GM19099 (cell line): ENCODE measurements at regions not wholly inside any gene's neighbourhood (a gene's known extent, or its start where the extent isn't known, plus 50 kb on each side); places are given as distances from the start of the nearest gene placed in this dataset.

Source experiments
- POLR2A ChIP-seq: IDR thresholded peaks from 3 replicates; pipeline ENCODE4 v1.6.1; 2011; ENCODE audit warnings: low read depth; ENCODE audit not compliant: insufficient read length; ENCODE audit errors: extremely low read depth

- no peak for TF ChIP-seq POLR2A
Observed at GRCh38 chr15:70234256-70234905, 136.7 kb upstream of the TLE3 start.

GRCh38 chr15:70231484-70231883, 133.8 kb upstream of the TLE3 start:
- no peak for TF ChIP-seq POLR2A

DNA sequence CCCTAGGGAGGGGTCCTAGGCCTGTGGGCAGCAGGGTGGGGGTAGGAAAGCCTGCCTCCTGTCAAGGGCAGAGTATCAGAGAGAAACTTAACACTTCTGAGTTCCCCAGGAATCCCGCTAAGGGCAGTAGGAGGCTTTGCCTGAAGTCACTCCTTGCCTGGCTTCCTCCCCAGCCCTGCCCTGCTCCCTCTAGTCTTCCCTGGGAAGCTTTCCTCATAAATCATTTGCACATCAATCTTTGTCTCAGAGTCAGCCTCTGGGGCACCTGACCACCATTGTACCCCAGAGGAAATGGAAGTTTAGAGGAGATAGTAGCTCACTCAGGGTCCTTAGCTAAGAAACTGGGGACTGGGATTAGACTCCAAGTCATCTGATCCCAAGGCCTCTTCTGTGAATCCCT, 129.4 kb upstream of the TLE3 start:
- no peak for TF ChIP-seq POLR2A

DNA sequence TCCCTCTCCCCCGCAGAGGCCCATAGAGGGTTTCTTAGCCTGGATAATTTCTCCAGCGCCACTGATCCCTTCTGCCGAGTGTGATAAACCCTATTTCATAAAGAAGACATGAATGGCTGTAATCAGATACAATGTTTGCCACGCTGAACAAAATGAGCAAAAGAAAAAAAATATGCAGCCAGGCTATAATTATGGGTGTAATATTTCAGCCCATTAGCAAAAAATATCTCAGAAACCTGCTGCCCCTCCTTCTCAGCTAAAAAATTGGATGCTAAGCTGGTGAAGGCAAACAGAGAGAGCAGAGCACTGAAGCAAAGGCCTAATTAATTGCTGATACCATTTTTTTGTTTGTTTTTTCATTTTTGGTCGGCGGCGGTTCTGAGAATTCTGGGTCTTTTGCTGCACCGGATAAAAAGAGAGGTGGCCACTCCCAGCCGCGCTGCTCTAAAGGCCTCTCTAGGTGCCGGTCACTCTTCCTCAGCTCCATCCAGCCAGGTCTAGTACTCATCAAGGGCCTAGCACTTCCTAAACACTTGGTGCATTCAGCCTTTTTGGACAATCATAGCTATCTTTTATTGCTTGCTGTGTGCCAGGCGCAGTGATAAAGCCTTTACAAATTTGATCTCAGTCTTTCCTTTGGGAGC, 128.7 kb upstream of the TLE3 start:
- TF ChIP-seq POLR2A: no peak

GRCh38 chr15:70225416-70225815, 127.7 kb upstream of the TLE3 start:
- no peak for TF ChIP-seq POLR2A

DNA sequence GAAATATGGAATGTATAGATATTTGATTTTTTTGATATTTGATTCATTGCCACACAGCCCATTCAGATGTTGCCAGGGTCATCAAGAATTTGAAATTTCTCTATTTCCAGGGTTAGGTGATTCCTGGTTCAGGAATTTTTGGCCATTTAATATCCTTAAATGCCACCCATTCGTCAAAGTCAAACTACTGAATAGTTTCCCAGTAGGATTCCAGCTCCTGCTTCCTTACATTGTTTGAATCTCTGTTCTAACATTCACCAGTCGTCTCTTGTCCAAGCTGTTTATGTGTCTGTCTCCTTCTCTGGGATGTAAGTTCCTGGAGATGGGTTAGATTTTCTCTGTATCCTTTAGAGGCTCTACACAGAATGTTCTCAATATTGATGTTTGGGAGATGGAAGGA, 124.9 kb upstream of the TLE3 start:
- no peak for TF ChIP-seq POLR2A

GRCh38 chr15:70220490-70221096, 122.9 kb upstream of the TLE3 start:
- no peak for TF ChIP-seq POLR2A

DNA sequence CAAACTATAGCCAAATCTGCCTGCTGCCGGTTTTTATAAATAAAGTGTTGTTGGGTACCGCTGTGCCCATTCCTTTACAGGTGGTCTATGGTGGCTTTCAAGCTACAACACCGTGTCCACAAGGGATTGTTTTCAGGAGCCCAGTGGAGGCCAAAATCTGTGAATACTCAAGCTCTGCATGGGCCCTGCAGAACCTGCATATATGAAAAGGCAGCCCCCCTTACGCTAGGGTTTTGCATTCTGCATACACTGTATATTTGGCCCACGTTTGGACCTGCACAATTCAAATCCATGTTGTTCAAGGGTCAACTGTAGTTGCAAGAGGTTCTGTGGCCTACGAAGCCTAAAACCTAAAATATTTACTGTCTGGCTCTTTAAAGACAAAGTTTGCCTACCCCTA, 122.2 kb upstream of the TLE3 start:
- no peak for TF ChIP-seq POLR2A

GRCh38 chr15:70219256-70219895, 121.7 kb upstream of the TLE3 start:
- no peak for TF ChIP-seq POLR2A

- no peak for TF ChIP-seq POLR2A
Observed at GRCh38 chr15:70217226-70218160, 119.8 kb upstream of the TLE3 start.

- TF ChIP-seq POLR2A: no peak
Observed at GRCh38 chr15:70215951-70216350, 118.2 kb upstream of the TLE3 start.

GRCh38 chr15:70214941-70215635, 117.4 kb upstream of the TLE3 start:
- no peak for TF ChIP-seq POLR2A

DNA sequence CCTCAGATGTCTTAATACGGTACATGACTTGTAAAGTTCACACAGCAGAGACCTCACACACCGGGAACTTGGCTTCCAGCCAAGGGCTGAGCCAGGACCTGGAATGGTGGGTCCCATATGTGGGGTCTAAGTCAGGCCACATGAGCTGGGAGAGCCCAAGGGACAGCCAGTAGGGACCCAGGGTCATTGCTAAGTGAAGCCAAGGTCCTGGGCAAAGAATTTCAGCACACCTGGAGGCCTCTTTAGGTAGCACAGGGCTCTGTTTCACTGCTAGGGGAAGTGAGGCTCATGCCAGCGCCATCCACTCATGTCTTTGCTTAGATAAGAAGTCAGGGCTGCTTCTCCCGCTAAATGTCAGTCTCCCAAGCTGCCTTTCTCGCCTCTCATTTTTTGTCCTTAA, 116.6 kb upstream of the TLE3 start:
- no peak for TF ChIP-seq POLR2A

DNA sequence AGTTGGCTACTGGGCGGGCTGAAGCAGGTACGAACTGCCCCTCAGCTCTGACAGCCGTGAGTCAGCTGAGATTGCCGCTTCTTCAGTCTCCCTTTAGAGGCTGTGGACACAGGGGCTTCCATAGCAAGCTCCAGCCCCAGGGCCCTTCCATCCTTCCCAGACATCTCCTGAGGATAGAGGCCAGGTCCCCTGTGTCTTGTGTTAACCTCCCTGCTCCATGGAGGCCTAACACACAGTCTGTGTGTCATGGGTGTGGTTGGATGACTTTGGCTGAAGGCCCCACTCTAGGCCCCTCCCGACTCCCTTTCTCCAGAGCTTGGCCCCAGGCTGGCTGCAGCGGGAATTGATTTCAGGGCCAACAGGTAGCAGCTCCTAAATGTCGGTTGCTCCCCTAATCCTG, 116.1 kb upstream of the TLE3 start:
- no peak for TF ChIP-seq POLR2A
